CD14-positive monocyte (primary cell): ENCODE measurements at regions not wholly inside any gene's neighbourhood (a gene's known extent, or its start where the extent isn't known, plus 50 kb on each side); places are given as distances from the start of the nearest gene placed in this dataset.

ENCODE experiments used
- DNase-seq, 3 donors: peaks; one replicate each; pipeline ENCODE4 v3.0.0-alpha.2; 2011 to 2022
- H2AFZ ChIP-seq: 2 replicates; pipeline ENCODE4 v1.6.0; 2012; ENCODE audit warnings: mild to moderate bottlenecking, low read depth, low read length, inconsistent platforms; ENCODE audit not compliant: insufficient read depth, poor library complexity, severe bottlenecking
- H3K27ac ChIP-seq, 2 donors: 1 replicate in 1 of 2; 2 replicates in 1 of 2; pipeline ENCODE4 v1.5.1; 2012 to 2013; ENCODE audit warnings: low read length in 2 of 2, control low read depth in 1 of 2, inconsistent platforms in 1 of 2, low read depth in 1 of 2, mild to moderate bottlenecking in 1 of 2
- H3K27me3 ChIP-seq, 2 donors: one replicate each; pipeline versions ENCODE4 v1.6.0 to v1.6.1; 2011 to 2013; ENCODE audit warnings: low read length in 2 of 2; ENCODE audit not compliant: control insufficient read depth in 2 of 2, insufficient read depth in 2 of 2
- H3K36me3 ChIP-seq, 2 donors: replicated peaks in 1 of 2; 1 replicate in 1 of 2; 2 replicates in 1 of 2; pipeline versions ENCODE4 v1.5.1 to v1.6.1; 2012 to 2013; ENCODE audit warnings: low read length in 2 of 2, control low read depth in 1 of 2, inconsistent platforms in 1 of 2, mild to moderate bottlenecking in 1 of 2; ENCODE audit not compliant: insufficient read depth in 2 of 2, control insufficient read depth in 1 of 2
- H3K4me1 ChIP-seq, 2 donors: 1 replicate in 1 of 2; 2 replicates in 1 of 2; pipeline versions ENCODE4 v1.5.1 to v1.6.1; 2012 to 2013; ENCODE audit warnings: low read length in 2 of 2, control low read depth in 1 of 2, inconsistent platforms in 1 of 2, mild to moderate bottlenecking in 1 of 2, moderate library complexity in 1 of 2; ENCODE audit not compliant: insufficient read depth in 2 of 2, control insufficient read depth in 1 of 2
- H3K4me2 ChIP-seq: replicated peaks from 2 replicates; pipeline ENCODE3; 2012; ENCODE audit warnings: low read length, moderate library complexity, mild to moderate bottlenecking; ENCODE audit not compliant: poor library complexity, severe bottlenecking; ENCODE audit errors: extremely low read depth
- H3K4me3 ChIP-seq, 3 experiments: fragments of 200-600 bp in 1 of 3; sonication (generic) in 1 of 3; replicated peaks in 1 of 3; 1 replicate in 2 of 3; 2 replicates in 1 of 3; pipeline ENCODE4 v1.5.1; 2011 to 2013; ENCODE audit warnings: low read length in 3 of 3, mild to moderate bottlenecking in 3 of 3, control low read depth in 2 of 3, low read depth in 2 of 3, inconsistent platforms in 1 of 3, moderate library complexity in 1 of 3
- H3K79me2 ChIP-seq: 2 replicates; pipeline ENCODE4 v1.6.0; 2012; ENCODE audit warnings: mild to moderate bottlenecking, control low read depth, inconsistent platforms, low read length, moderate library complexity; ENCODE audit not compliant: insufficient read depth
- H3K9ac ChIP-seq: 2 replicates; pipeline ENCODE4 v1.6.0; 2017; ENCODE audit warnings: low read length, mild to moderate bottlenecking; ENCODE audit not compliant: insufficient read depth, poor library complexity, severe bottlenecking
- H3K9me3 ChIP-seq, 2 donors: replicated peaks in 1 of 2; 1 replicate in 1 of 2; 2 replicates in 1 of 2; pipeline versions ENCODE4 v1.5.1 to v1.6.1; 2012 to 2013; ENCODE audit warnings: low read length in 2 of 2, control low read depth in 1 of 2; ENCODE audit not compliant: control insufficient read depth in 1 of 2, insufficient read depth in 1 of 2
- H4K20me1 ChIP-seq: 2 replicates; pipeline ENCODE4 v1.6.0; 2012; ENCODE audit warnings: mild to moderate bottlenecking, low read length, control low read depth, moderate library complexity; ENCODE audit not compliant: insufficient read depth
- H3K27ac Mint-ChIP-seq, 7 donors: one replicate each; pipeline ENCODE4 v1.8.0; 2020; ENCODE audit warnings: mild to moderate bottlenecking in 7 of 7, mixed read lengths in 7 of 7, moderate library complexity in 6 of 7, inconsistent platforms in 2 of 7
- H3K27me3 Mint-ChIP-seq, 3 donors: one replicate each; pipeline ENCODE4 v1.8.0; 2021 to 2022; ENCODE audit warnings: low read depth in 3 of 3, mild to moderate bottlenecking in 3 of 3, mixed read lengths in 3 of 3, moderate library complexity in 3 of 3, inconsistent platforms in 1 of 3
- H3K36me3 Mint-ChIP-seq, 2 donors: one replicate each; pipeline ENCODE4 v1.8.0; 2020; ENCODE audit warnings: mixed read lengths in 2 of 2, inconsistent platforms in 1 of 2, mild to moderate bottlenecking in 1 of 2
- H3K4me1 Mint-ChIP-seq: one replicate; pipeline ENCODE4 v1.8.0; 2020; ENCODE audit warnings: mild to moderate bottlenecking, mixed read lengths
- H3K4me3 Mint-ChIP-seq, 2 donors: one replicate each; pipeline ENCODE4 v1.8.0; 2020; ENCODE audit warnings: mild to moderate bottlenecking in 2 of 2, mixed read lengths in 2 of 2, moderate library complexity in 1 of 2
- H3K9me3 Mint-ChIP-seq, 7 donors: one replicate each; pipeline ENCODE4 v1.8.0; 2020 to 2022; ENCODE audit warnings: mixed read lengths in 7 of 7, mild to moderate bottlenecking in 6 of 7, moderate library complexity in 6 of 7, inconsistent platforms in 2 of 7
- CTCF ChIP-seq: fragments of 200-600 bp; IDR thresholded peaks from one replicate; pipeline ENCODE4 v1.8.0; 2022; ENCODE audit warnings: antibody characterized with exemption, mild to moderate bottlenecking
- WGBS: methylation state at CpG from one replicate; pipeline ENCODE4 v1.1.5; 2013; ENCODE audit warnings: missing lambda C conversion rate; ENCODE audit not compliant: insufficient coverage; 5-methylcytosine and 5-hydroxymethylcytosine counted together
- intact Hi-C, 2 donors: fragments of 100-400 bp; cut with micrococcal nuclease; formaldehyde crosslinking; loops; one replicate each; pipeline versions ENCODE4 v1.15.0 to v1.15.1; 2023

GRCh38 chr17:54678158-54678557, 222.5 kb upstream of the TOM1L1 start:
- Histone ChIP-seq H3K4me1 (no peaks in the 10 kb centered on the region), H4K20me1 (no peaks in the 10 kb centered on the region), H3K36me3 (no peaks in the 10 kb centered on the region), H3K4me3 (no peak overlapping the region), H2AFZ (no peak overlapping the region), H3K79me2 (no peaks in the 10 kb centered on the region), H3K9ac (no peak overlapping the region), H3K9me3 (peaks cover 0 to 5% of the 10 kb centered on the region in 2 donors), H3K27ac (no peak overlapping the region), H3K4me2 (no peak overlapping the region), H3K27me3 (no peaks in the 10 kb centered on the region)
- Mint-ChIP-seq H3K27ac (no peak overlapping the region), H3K4me3 (no peak overlapping the region), H3K27me3 (peaks cover 0 to 2% (median 0%) of the 10 kb centered on the region in 3 donors), H3K9me3 (peaks cover 3 to 10% (median 5%) of the 10 kb centered on the region in 7 donors), H3K36me3 (no peaks in the 10 kb centered on the region), H3K4me1 (no peaks in the 10 kb centered on the region)
- no peak for DNase-seq
- no peak for TF ChIP-seq CTCF
- intact Hi-C loops = no loop called here

- no peaks in the 10 kb centered on the region for H3K79me2 ChIP-seq
- no peak overlapping the region for H2AFZ ChIP-seq
- H3K27me3 Mint-ChIP-seq = peaks cover 0 to 2% (median 0%) of the 10 kb centered on the region in 3 donors
- no peaks in the 10 kb centered on the region for H3K4me1 Mint-ChIP-seq
- H3K9ac ChIP-seq = no peak overlapping the region
- 100% methylated on average over 3 of the region's 9 CpGs for WGBS
- H3K4me2 ChIP-seq = no peak overlapping the region
- no peak overlapping the region for H3K27ac Mint-ChIP-seq
- no peaks in the 10 kb centered on the region for H3K4me1 ChIP-seq
- peaks cover 0 to 8% (median 3%) of the 10 kb centered on the region in 7 donors for H3K9me3 Mint-ChIP-seq
- H3K27me3 ChIP-seq = no peaks in the 10 kb centered on the region
- no peak for DNase-seq
- H3K36me3 Mint-ChIP-seq = no peaks in the 10 kb centered on the region
- no peak for TF ChIP-seq CTCF
- H3K4me3 ChIP-seq = no peak overlapping the region
- no peaks in the 10 kb centered on the region for H3K36me3 ChIP-seq
- H3K9me3 ChIP-seq = no peaks in the 10 kb centered on the region
- H3K27ac ChIP-seq = no peak overlapping the region
- intact Hi-C loops = no loop called here
- no peaks in the 10 kb centered on the region for H4K20me1 ChIP-seq
- no peak overlapping the region for H3K4me3 Mint-ChIP-seq
These were observed 220.2 kb upstream of the TOM1L1 start for GRCh38 chr17:54680410-54680809.
